Kidney epithelial cell (primary cell): ENCODE measurements at regions not wholly inside any gene's neighbourhood (a gene's known extent, or its start where the extent isn't known, plus 50 kb on each side); places are given as distances from the start of the nearest gene placed in this dataset.

Experiments
- DNase-seq: peaks from one replicate; pipeline ENCODE4 v3.0.0-alpha.2; 2010; ENCODE audit warnings: low read depth
- H3K27me3 ChIP-seq: 2 replicates; pipeline ENCODE4 v1.6.0; 2011; ENCODE audit warnings: low read length; ENCODE audit not compliant: control insufficient read depth, insufficient read depth
- H3K36me3 ChIP-seq: 2 replicates; pipeline ENCODE4 v1.5.1; 2011; ENCODE audit warnings: low read length; ENCODE audit not compliant: control insufficient read depth, insufficient read depth
- H3K4me3 ChIP-seq: 2 replicates; pipeline ENCODE4 v1.5.1; 2011; ENCODE audit warnings: low read depth, mild to moderate bottlenecking, control low read depth, low read length
- CTCF ChIP-seq: IDR thresholded peaks from 2 replicates; pipeline ENCODE4 v1.5.1; 2011; ENCODE audit warnings: mild to moderate bottlenecking, moderate library complexity, low read length, control low read depth, inconsistent platforms; ENCODE audit not compliant: insufficient read depth, poor library complexity, severe bottlenecking

GRCh38 chr10:7027913-7028808 lies 382.7 kb downstream of the SFMBT2 start:
- no peak for TF ChIP-seq CTCF
- H3K4me3 ChIP-seq, result no peak overlapping the region
- no peaks in the 10 kb centered on the region for H3K27me3 ChIP-seq
- DNase-seq, result peak; percentile 12
- H3K36me3 ChIP-seq, result no peaks in the 10 kb centered on the region

- no peak for DNase-seq
- TF ChIP-seq CTCF, result no peak
- Histone ChIP-seq H3K36me3 (no peaks in the 10 kb centered on the region), H3K4me3 (no peak overlapping the region), H3K27me3 (no peaks in the 10 kb centered on the region)
These were observed 383.5 kb downstream of the SFMBT2 start for GRCh38 chr10:7027237-7027912.

- DNase-seq, result no peak
- no peak for TF ChIP-seq CTCF
- Histone ChIP-seq H3K4me3 (no peak overlapping the region), H3K36me3 (no peaks in the 10 kb centered on the region), H3K27me3 (no peaks in the 10 kb centered on the region)
These were observed 384.0 kb downstream of the SFMBT2 start for GRCh38 chr10:7026818-7027217.

GRCh38 chr10:7025296-7025695 lies 385.5 kb downstream of the SFMBT2 start:
- H3K36me3 ChIP-seq, result no peaks in the 10 kb centered on the region
- no peak for TF ChIP-seq CTCF
- H3K4me3 ChIP-seq, result no peak overlapping the region
- H3K27me3 ChIP-seq, result no peaks in the 10 kb centered on the region
- no peak for DNase-seq

- no peak for TF ChIP-seq CTCF
- DNase-seq, result no peak
- no peaks in the 10 kb centered on the region for H3K36me3 ChIP-seq
- H3K27me3 ChIP-seq, result no peaks in the 10 kb centered on the region
- no peak overlapping the region for H3K4me3 ChIP-seq
These were observed 395.4 kb downstream of the SFMBT2 start for GRCh38 chr10:7015457-7015856.
